Ovary (tissue), 7 donors: ENCODE measurements at regions not wholly inside any gene's neighbourhood (a gene's known extent, or its start where the extent isn't known, plus 50 kb on each side); places are given as distances from the start of the nearest gene placed in this dataset.

ENCODE experiments used
- DNase-seq, 5 donors: peaks; one replicate each; pipeline ENCODE4 v3.0.0-alpha.2; 2019 to 2020
- H3K27ac ChIP-seq, 2 donors: fragments of 200-600 bp; one replicate each; pipeline versions ENCODE4 v1.5.1 to v1.8.0; 2019 to 2022
- H3K27me3 ChIP-seq: fragments of 200-600 bp; one replicate; pipeline ENCODE4 v1.8.0; 2022
- H3K36me3 ChIP-seq: fragments of 200-600 bp; sonication (generic); one replicate; pipeline ENCODE4 v1.5.1; 2019
- H3K4me1 ChIP-seq: one replicate; pipeline ENCODE4 v1.8.1; 2013; ENCODE audit warnings: mild to moderate bottlenecking, moderate library complexity; ENCODE audit not compliant: insufficient read depth
- H3K4me3 ChIP-seq: fragments of 200-600 bp; sonication (generic); one replicate; pipeline ENCODE4 v1.5.1; 2017
- H3K9me3 ChIP-seq, 2 donors: fragments of 200-600 bp in 1 of 2; sonication (generic) in 1 of 2; one replicate each; pipeline versions ENCODE4 v1.5.1 to v1.8.1; 2013 to 2019; ENCODE audit warnings: mild to moderate bottlenecking in 1 of 2, moderate library complexity in 1 of 2
- CTCF ChIP-seq, 3 donors: fragments of 450-650 bp in 2 of 3; fragments of 200-600 bp in 1 of 3; IDR thresholded peaks; one replicate each; pipeline versions ENCODE4 v1.5.1 to v1.8.0; 2016 to 2022; ENCODE audit warnings: antibody characterized with exemption in 3 of 3, mild to moderate bottlenecking in 1 of 3
- EP300 ChIP-seq: sonication (generic); formaldehyde crosslinking; IDR thresholded peaks from one replicate; pipeline ENCODE4 v1.6.1; 2017; ENCODE audit warnings: antibody characterized with exemption
- POLR2A ChIP-seq: fragments of 450-650 bp; IDR thresholded peaks from one replicate; pipeline ENCODE4 v1.6.1; 2017; ENCODE audit warnings: antibody characterized with exemption, mild to moderate bottlenecking, moderate library complexity
- WGBS, 3 donors: extraction: QIAGEN DNeasy Blood & Tissue Kit in 1 of 3; methylation state at CpG; one replicate each; pipeline versions ENCODE4 v1.1.5 to v1.1.7; 2013 to 2017; 5-methylcytosine and 5-hydroxymethylcytosine counted together
- intact Hi-C, 4 donors: fragments of 100-400 bp; cut with DNase I; formaldehyde crosslinking; loops; one replicate each; pipeline versions ENCODE4 v1.11.0 to v1.15.1; 2022 to 2023
- donor health status: DM: no; HTN: no; CAD: no; lungs with moderate emphysema.
- donor health status: DM: no; HTN: no; CAD: no.
- donor health status: Bipolar disorder and iron deficiency.
- donor health status: DM: no; HTN: no; CAD: no.
- donor health status: DM: yes; HTN: yes; CAD: no.

DNA sequence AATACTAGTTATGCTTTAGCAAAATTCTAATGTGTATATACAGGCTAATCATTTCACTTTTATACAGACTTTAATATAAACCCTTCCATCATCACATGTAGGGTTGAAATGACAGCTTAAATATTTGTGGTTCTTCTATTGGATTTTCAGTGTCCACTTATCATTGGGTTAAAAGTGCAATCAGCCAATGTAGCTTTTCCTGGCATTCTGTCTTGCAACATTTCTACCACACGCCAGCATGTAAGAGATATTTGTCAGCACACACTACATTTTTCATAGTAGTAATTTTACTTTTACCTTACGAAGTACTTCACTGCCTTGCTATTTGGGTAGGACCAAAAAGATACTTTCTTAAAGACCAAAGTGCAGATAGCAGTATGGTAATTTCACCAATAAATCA lies 252.0 kb downstream of the TBX18 start:
- Histone ChIP-seq H3K4me1 (no peaks in the 10 kb centered on the region), H3K36me3 (no peaks in the 10 kb centered on the region), H3K4me3 (no peak overlapping the region), H3K9me3 (no peaks in the 10 kb centered on the region), H3K27me3 (no peaks in the 10 kb centered on the region), H3K27ac (no peak overlapping the region)
- DNase-seq: no peak
- 71 to 84% (median 74%) methylated on average over 2 of the region's 2 CpGs for WGBS, 3 donors
- no peak for TF ChIP-seq EP300
- no peak for TF ChIP-seq POLR2A
- intact Hi-C loops: no loop called here

DNA sequence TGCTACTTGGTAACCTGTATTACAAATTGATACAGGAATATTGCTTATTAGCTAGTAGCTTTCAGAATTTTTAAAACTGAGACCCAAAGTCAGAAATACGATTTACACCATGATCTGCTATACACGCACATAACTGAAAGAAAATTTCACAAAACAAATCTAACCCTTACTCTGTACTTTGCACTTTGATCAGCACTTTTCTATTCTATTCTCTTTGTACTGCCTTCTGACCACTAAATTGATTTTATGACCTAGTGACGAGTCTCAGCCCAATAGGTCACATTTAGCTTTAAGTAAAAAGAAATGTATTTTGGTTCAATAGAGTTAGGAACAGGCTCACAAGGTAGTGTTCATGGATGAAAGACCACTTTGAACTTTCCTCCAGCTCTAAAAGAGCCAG lies 252.5 kb downstream of the TBX18 start:
- 69 to 80% (median 74%) methylated on average over 3 of the region's 3 CpGs for WGBS, 3 donors
- no peak for DNase-seq
- intact Hi-C loops: no loop called here

GRCh38 chr6:84508981-84509380 lies 255.4 kb downstream of the TBX18 start:
- Histone ChIP-seq H3K4me1 (no peaks in the 10 kb centered on the region), H3K9me3 (no peaks in the 10 kb centered on the region), H3K27ac (no peak overlapping the region), H3K4me3 (no peak overlapping the region), H3K27me3 (no peaks in the 10 kb centered on the region), H3K36me3 (no peaks in the 10 kb centered on the region)
- DNase-seq: no peak
- TF ChIP-seq EP300 (no peak), POLR2A (no peak), CTCF (IDR thresholded peaks at IDR 0.05) (no peak)
- intact Hi-C loops: no loop called here

More for the DNA sequence above, 252.5 kb downstream of the TBX18 start:
- Histone ChIP-seq H3K27ac (no peak overlapping the region), H3K4me1 (no peaks in the 10 kb centered on the region), H3K4me3 (no peak overlapping the region), H3K27me3 (no peaks in the 10 kb centered on the region), H3K9me3 (no peaks in the 10 kb centered on the region), H3K36me3 (no peaks in the 10 kb centered on the region)
- TF ChIP-seq CTCF (IDR thresholded peaks at IDR 0.05) (no peak), POLR2A (no peak), EP300 (no peak)

GRCh38 chr6:84508334-84508733 lies 256.1 kb downstream of the TBX18 start:
- intact Hi-C loops: no loop called here
- Histone ChIP-seq H3K4me1 (no peaks in the 10 kb centered on the region), H3K4me3 (no peak overlapping the region), H3K27me3 (no peaks in the 10 kb centered on the region), H3K36me3 (no peaks in the 10 kb centered on the region), H3K27ac (no peak overlapping the region), H3K9me3 (no peaks in the 10 kb centered on the region)
- TF ChIP-seq CTCF (IDR thresholded peaks at IDR 0.05) (no peak), POLR2A (no peak), EP300 (no peak)
- DNase-seq: no peak

DNA sequence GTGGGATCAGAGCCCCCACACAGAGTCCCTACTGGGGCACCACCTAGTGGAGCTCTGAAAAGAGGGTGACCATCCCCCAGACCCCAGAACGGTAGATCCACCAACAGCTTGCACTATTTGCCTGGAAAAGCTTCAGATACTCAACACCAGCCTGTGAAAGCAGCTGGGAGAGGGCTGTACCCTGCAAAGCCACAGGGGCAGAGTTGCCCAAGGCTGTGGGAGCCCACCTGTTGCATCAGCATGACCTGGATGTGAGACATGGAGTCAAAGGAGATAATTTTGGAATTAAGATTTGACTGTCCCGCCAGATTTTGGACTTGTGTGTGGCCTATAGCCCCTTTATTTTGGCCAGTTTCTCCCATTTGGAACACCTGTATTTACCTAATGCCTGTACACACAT lies 260.4 kb downstream of the TBX18 start:
- no peaks in the 10 kb centered on the region for H3K36me3 ChIP-seq
- no peaks in the 10 kb centered on the region for H3K9me3 ChIP-seq
- intact Hi-C loops: no loop called here
- H3K27ac ChIP-seq: no peak overlapping the region
- H3K4me3 ChIP-seq: no peak overlapping the region
- no peaks in the 10 kb centered on the region for H3K27me3 ChIP-seq
- no peak for DNase-seq
- no peaks in the 10 kb centered on the region for H3K4me1 ChIP-seq
- 79 to 88% (median 82%) methylated on average over 2 of the region's 2 CpGs for WGBS, 3 donors
- no peak for TF ChIP-seq EP300
- no peak for TF ChIP-seq POLR2A
- no peak for TF ChIP-seq CTCF (IDR thresholded peaks at IDR 0.05)
